IMR-90 (cell line): ENCODE measurements at regions not wholly inside any gene's neighbourhood (a gene's known extent, or its start where the extent isn't known, plus 50 kb on each side); places are given as distances from the start of the nearest gene placed in this dataset.

Experiments used
- ATAC-seq: fragments of 200-7000 bp; cut with Tn5 transposase; 2 replicates; pipeline ENCODE4 v1.9.1; 2020; ENCODE audit warnings: low read depth, mild to moderate bottlenecking, moderate library complexity
- BruUV-seq: library from RNA; stranded (reverse); fragments of 400-500 nt; replicated peaks from 2 replicates; lab custom pipeline; 2021; lab: Mats Ljungman, UMichigan
- CTCF ChIA-PET: fragments of 300-600 bp; formaldehyde crosslinking; extraction: SDS; loops from one replicate; lab custom pipeline; 2021; ENCODE audit warnings: antibody characterized with exemption; lab: Yijun Ruan, JAX
- POLR2A ChIA-PET: fragments of 300-600 bp; sonication (Branson Sonifier 250); formaldehyde crosslinking; loops from one replicate; lab custom pipeline; 2022; ENCODE audit warnings: antibody characterized with exemption; ENCODE audit not compliant: unreplicated experiment; lab: Charles Lee
- DNase-seq: peaks from one replicate; pipeline ENCODE4 v3.0.0; 2013
- H2AFZ ChIP-seq: replicated peaks from 2 replicates; pipeline ENCODE3; 2013; ENCODE audit warnings: low read length, mild to moderate bottlenecking; ENCODE audit not compliant: poor library complexity
- H2AK5ac ChIP-seq: 2 replicates; pipeline ENCODE4 v1.6.1; 2013; ENCODE audit warnings: low read depth, low read length, inconsistent platforms
- H2AK9ac ChIP-seq: replicated peaks from 2 replicates; pipeline ENCODE3; 2013; ENCODE audit warnings: mild to moderate bottlenecking, low read depth, low read length, moderate library complexity; ENCODE audit not compliant: poor library complexity
- H2BK120ac ChIP-seq: 2 replicates; pipeline ENCODE4 v1.6.1; 2013; ENCODE audit warnings: low read depth, low read length, inconsistent platforms
- H2BK15ac ChIP-seq: 3 replicates; pipeline ENCODE4 v1.6.1; 2013; ENCODE audit warnings: low read depth, low read length, inconsistent platforms
- H2BK20ac ChIP-seq: 2 replicates; pipeline ENCODE4 v1.6.1; 2013; ENCODE audit warnings: low read depth, mild to moderate bottlenecking, inconsistent platforms, low read length, moderate library complexity
- H2BK5ac ChIP-seq: 2 replicates; pipeline ENCODE4 v1.6.1; 2013; ENCODE audit warnings: mild to moderate bottlenecking, low read depth, low read length, inconsistent platforms; ENCODE audit not compliant: poor library complexity, severe bottlenecking
- H3K14ac ChIP-seq: replicated peaks from 2 replicates; pipeline ENCODE4 v1.6.1; 2013; ENCODE audit warnings: low read depth, low read length, inconsistent platforms
- H3K18ac ChIP-seq: 2 replicates; pipeline ENCODE4 v1.6.1; 2013; ENCODE audit warnings: low read depth, low read length, control low read depth
- H3K23ac ChIP-seq: 2 replicates; pipeline ENCODE4 v1.6.1; 2013; ENCODE audit warnings: low read depth, low read length, inconsistent platforms
- H3K27ac ChIP-seq: 2 replicates; pipeline ENCODE4 v1.5.1; 2013; ENCODE audit warnings: mild to moderate bottlenecking, control low read depth, low read length; ENCODE audit not compliant: insufficient read depth
- H3K27me3 ChIP-seq: 2 replicates; pipeline ENCODE4 v1.6.1; 2013; ENCODE audit warnings: low read length; ENCODE audit not compliant: control insufficient read depth, insufficient read depth
- H3K36me3 ChIP-seq: 2 replicates; pipeline ENCODE4 v1.6.1; 2013; ENCODE audit warnings: low read length, mixed read lengths; ENCODE audit not compliant: control insufficient read depth, insufficient read depth
- H3K4ac ChIP-seq: 2 replicates; pipeline ENCODE4 v1.6.1; 2013; ENCODE audit warnings: low read depth, low read length, inconsistent platforms
- H3K4me1 ChIP-seq: 2 replicates; pipeline ENCODE4 v1.6.1; 2013; ENCODE audit warnings: low read length, mixed read lengths; ENCODE audit not compliant: control insufficient read depth, insufficient read depth
- H3K4me2 ChIP-seq: 2 replicates; pipeline ENCODE4 v1.6.1; 2013; ENCODE audit warnings: low read depth, mild to moderate bottlenecking, control low read depth, low read length, moderate library complexity
- H3K4me3 ChIP-seq: 2 replicates; pipeline ENCODE4 v1.5.1; 2013; ENCODE audit warnings: low read depth, mild to moderate bottlenecking, control low read depth, low read length, moderate library complexity; ENCODE audit not compliant: insufficient read depth
- H3K56ac ChIP-seq: 2 replicates; pipeline ENCODE4 v1.6.1; 2013; ENCODE audit warnings: low read length, inconsistent platforms; ENCODE audit not compliant: insufficient read depth; ENCODE audit errors: extremely low read depth
- H3K79me1 ChIP-seq, 2 experiments: 2 replicates each; pipeline ENCODE4 v1.6.1; 2013; ENCODE audit warnings: low read length in 2 of 2, inconsistent platforms in 1 of 2, low read depth in 1 of 2
- H3K9ac ChIP-seq: 2 replicates; pipeline ENCODE4 v1.6.1; 2013; ENCODE audit warnings: low read depth, low read length, control low read depth
- H3K9me1 ChIP-seq: 2 replicates; pipeline ENCODE4 v1.6.1; 2013; ENCODE audit warnings: low read length, inconsistent platforms; ENCODE audit not compliant: insufficient read depth
- H3K9me3 ChIP-seq: 2 replicates; pipeline ENCODE4 v1.6.1; 2013; ENCODE audit warnings: low read length; ENCODE audit not compliant: control insufficient read depth, insufficient read depth
- H4K20me1 ChIP-seq: 2 replicates; pipeline ENCODE4 v1.6.1; 2013; ENCODE audit warnings: low read length, inconsistent platforms; ENCODE audit not compliant: insufficient read depth
- H4K5ac ChIP-seq: 2 replicates; pipeline ENCODE4 v1.6.1; 2013; ENCODE audit warnings: mild to moderate bottlenecking, low read depth, low read length, control low read depth
- H4K8ac ChIP-seq, 2 experiments: 2 replicates each; pipeline ENCODE4 v1.6.1; 2013; ENCODE audit warnings: low read depth in 2 of 2, low read length in 2 of 2, control low read depth in 1 of 2, inconsistent platforms in 1 of 2
- H4K91ac ChIP-seq: 2 replicates; pipeline ENCODE4 v1.6.1; 2013; ENCODE audit warnings: low read depth, low read length, inconsistent platforms; ENCODE audit not compliant: insufficient read depth
- CHD1 ChIP-seq: IDR thresholded peaks from 2 replicates; pipeline ENCODE4 v1.6.1; 2012; ENCODE audit warnings: low read depth, low read length, improper control_type of control experiment
- CTCF ChIP-seq: conservative IDR thresholded peaks from 2 replicates; pipeline ENCODE4 v1.5.1; 2012; ENCODE audit warnings: mild to moderate bottlenecking, low read depth, low read length, improper control_type of control experiment
- WGBS, 2 experiments: methylation state at CpG; one replicate each; pipeline versions ENCODE4 v1.1.5 to v1.1.7; 2013; ENCODE audit warnings: missing lambda C conversion rate in 2 of 2; ENCODE audit not compliant: insufficient read length in 1 of 2; ENCODE audit errors: extremely low coverage in 2 of 2; 5-methylcytosine and 5-hydroxymethylcytosine counted together
- dilution Hi-C: fragments of 300-500 bp; cut with HindIII; formaldehyde crosslinking; loops from one replicate; pipeline ENCODE4 v1.14.3; 2018; ENCODE audit warnings: low sequenced_read_pairs; ENCODE audit not compliant: unreplicated experiment
- in situ Hi-C: fragments of 300-500 bp; cut with MboI; formaldehyde crosslinking; loops from 3 replicates; pipeline ENCODE4 v1.14.3; 2019; ENCODE audit warnings: low sequenced_read_pairs, inconsistent platforms, mixed read lengths
- intact Hi-C: fragments of 100-400 bp; cut with micrococcal nuclease; formaldehyde crosslinking; loops from 2 replicates; pipeline ENCODE4 v1.10.0; 2022

- Histone ChIP-seq H2BK5ac (no peak overlapping the region), H3K36me3 (no peaks in the 10 kb centered on the region), H3K9me1 (no peaks in the 10 kb centered on the region), H2BK120ac (no peak overlapping the region), H4K5ac (no peak overlapping the region), H4K20me1 (no peaks in the 10 kb centered on the region), H4K91ac (no peak overlapping the region), H2AK5ac (no peak overlapping the region), H3K4me3 (no peak overlapping the region), H3K27ac (no peak overlapping the region), H2BK15ac (no peak overlapping the region), H2BK20ac (no peak overlapping the region), H3K9ac (no peak overlapping the region), H2AFZ (peak overlapping the region; percentile 14), H3K9me3 (no peaks in the 10 kb centered on the region), H3K56ac (no peak overlapping the region), H3K4me2 (no peak overlapping the region), H3K27me3 (peaks cover 5% of the 10 kb centered on the region; the same call in 1 of the 2 replicates), H2AK9ac (no peak overlapping the region), H3K4me1 (no peaks in the 10 kb centered on the region), H3K23ac (no peak overlapping the region), H3K79me1 (no peaks in the 10 kb centered on the region), H3K4ac (no peak overlapping the region), H4K8ac (no peak overlapping the region), H3K18ac (no peak overlapping the region), H3K14ac (no peak overlapping the region)
- intact Hi-C loops (no loop called here), dilution Hi-C loops (no loop called here), in situ Hi-C loops (no loop called here)
- ATAC-seq = no peak
- TF ChIP-seq CHD1 (no peak), CTCF (no peak)
- POLR2A ChIA-PET = no interaction called here
- CTCF ChIA-PET = no interaction called here
- BruUV-seq = no TSS peak
- no peak for DNase-seq
- WGBS, 2 experiments = 20% methylated on average over 2 of the region's 4 CpGs; no CpG with 5 or more reads in 1 of the 2 experiments
These were observed 52.8 kb upstream of the EGLN3 start for GRCh38 chr14:34003691-34004090.
